HCT116 (cell line): ENCODE measurements at regions not wholly inside any gene's neighbourhood (a gene's known extent, or its start where the extent isn't known, plus 50 kb on each side); places are given as distances from the start of the nearest gene placed in this dataset.

Experiments
- ATAC-seq: fragments of 200-7000 bp; cut with Tn5 transposase; 2 replicates; pipeline ENCODE4 v1.9.1; 2020; ENCODE audit warnings: mild to moderate bottlenecking, moderate library complexity
- BruUV-seq: library from RNA; stranded (reverse); fragments of 400-500 nt; replicated peaks from 2 replicates; lab custom pipeline; 2021; lab: Mats Ljungman, UMichigan
- CTCF ChIA-PET: fragments of 300-600 bp; sonication (Branson Sonifier 250); formaldehyde crosslinking; loops from one replicate; lab custom pipeline; 2021; ENCODE audit warnings: antibody characterized with exemption; lab: Charles Lee
- POLR2A ChIA-PET: fragments of 300-600, 350-600 bp; sonication (Branson Sonifier 250); formaldehyde crosslinking; loops from one replicate; lab custom pipeline; 2021; ENCODE audit warnings: antibody characterized with exemption; lab: Charles Lee
- RAD21 ChIA-PET, 2 experiments: fragments of 300-600 bp; sonication (Branson Sonifier 250); formaldehyde crosslinking; loops; one replicate each; lab custom pipeline; 2023; ENCODE audit warnings: low total read pairs in 2 of 2; ENCODE audit not compliant: uncharacterized antibody in 2 of 2, unreplicated experiment in 2 of 2, low non-redundant PET in 1 of 2; lab: Charles Lee
- DNase-seq: peaks from one replicate; pipeline ENCODE4 v3.0.0-alpha.2; 2010; ENCODE audit warnings: low read depth, low spot score
- H2AFZ ChIP-seq: fragments of 200-600 bp; shearing (Covaris generic), sonication (generic); 2 replicates; pipeline ENCODE4 v1.6.1; 2017; ENCODE audit warnings: low read depth, mixed run types, mixed read lengths, antibody characterized with exemption, low read length; ENCODE audit not compliant: poor library complexity, severe bottlenecking
- H3K27ac ChIP-seq: 2 replicates; pipeline ENCODE4 v1.5.1; 2012; ENCODE audit warnings: low read depth, low read length
- H3K27me3 ChIP-seq: fragments of 200-600 bp; sonication (generic); 2 replicates; pipeline ENCODE4 v1.6.1; 2016; ENCODE audit warnings: mixed run types, low read length, mixed read lengths; ENCODE audit not compliant: insufficient read depth
- H3K36me3 ChIP-seq, 2 experiments: fragments of 200-500 bp in 1 of 2; fragments of 200-600 bp in 1 of 2; sonication (Bioruptor generic) in 1 of 2; sonication (generic) in 1 of 2; 2 replicates each; pipeline versions ENCODE4 v1.5.1 to v1.6.1; 2014 to 2016; ENCODE audit warnings: low read length in 2 of 2, inconsistent platforms in 1 of 2, mixed read lengths in 1 of 2, mixed run types in 1 of 2; ENCODE audit not compliant: insufficient read depth in 2 of 2, control insufficient read depth in 1 of 2
- H3K4me1 ChIP-seq, 2 experiments: fragments of 200-600 bp in 1 of 2; sonication (generic) in 1 of 2; 2 replicates each; pipeline versions ENCODE4 v1.5.1 to v1.6.1; 2012 to 2017; ENCODE audit warnings: low read length in 2 of 2, inconsistent platforms in 1 of 2, mild to moderate bottlenecking in 1 of 2, mixed read lengths in 1 of 2, mixed run types in 1 of 2, moderate library complexity in 1 of 2; ENCODE audit not compliant: insufficient read depth in 2 of 2, control insufficient read depth in 1 of 2
- H3K4me2 ChIP-seq: fragments of 200-600 bp; sonication (generic); 2 replicates; pipeline ENCODE4 v1.6.1; 2017; ENCODE audit warnings: mixed run types, low read length, mixed read lengths
- H3K4me3 ChIP-seq, 2 experiments: fragments of 200-600 bp in 1 of 2; sonication (generic) in 1 of 2; replicated peaks in 1 of 2; 2 replicates each; pipeline ENCODE4 v1.5.1; 2011 to 2016; ENCODE audit warnings: low read length in 2 of 2, control low read depth in 1 of 2, low read depth in 1 of 2, mild to moderate bottlenecking in 1 of 2, mixed read lengths in 1 of 2, mixed run types in 1 of 2
- H3K79me2 ChIP-seq: fragments of 200-600 bp; sonication (generic); 2 replicates; pipeline ENCODE4 v1.6.1; 2017; ENCODE audit warnings: mild to moderate bottlenecking, mixed run types, low read length, moderate library complexity, mixed read lengths; ENCODE audit not compliant: insufficient read depth
- H3K9ac ChIP-seq: fragments of 200-600 bp; sonication (generic); 2 replicates; pipeline ENCODE4 v1.6.1; 2016; ENCODE audit warnings: low read length, mixed read lengths
- H3K9me2 ChIP-seq: fragments of 200-600 bp; sonication (generic), shearing (Covaris generic); 2 replicates; pipeline ENCODE4 v1.6.1; 2017; ENCODE audit warnings: mixed run types, mild to moderate bottlenecking, moderate library complexity; ENCODE audit not compliant: insufficient read depth
- H3K9me3 ChIP-seq, 2 experiments: fragments of 200-500 bp in 1 of 2; fragments of 200-600 bp in 1 of 2; sonication (Bioruptor generic) in 1 of 2; sonication (generic) in 1 of 2; 2 replicates each; pipeline ENCODE4 v1.6.1; 2014 to 2017; ENCODE audit warnings: low read length in 2 of 2, mixed read lengths in 2 of 2, inconsistent platforms in 1 of 2, low read depth in 1 of 2, mild to moderate bottlenecking in 1 of 2, mixed run types in 1 of 2, moderate library complexity in 1 of 2; ENCODE audit not compliant: control insufficient read depth in 1 of 2, insufficient read depth in 1 of 2
- H4K20me1 ChIP-seq: fragments of 200-600 bp; sonication (generic), shearing (Covaris generic); 2 replicates; pipeline ENCODE4 v1.6.1; 2017; ENCODE audit warnings: mixed run types, mild to moderate bottlenecking, moderate library complexity; ENCODE audit not compliant: insufficient read depth
- CBX3 ChIP-seq: IDR thresholded peaks from 2 replicates; pipeline ENCODE4 v1.6.1; 2012; ENCODE audit warnings: low read depth
- CTCF ChIP-seq, 3 experiments: fragments of 200-600 bp in 1 of 3; sonication (generic) in 1 of 3; IDR thresholded peaks in 2 of 3; conservative IDR thresholded peaks in 1 of 3; 2 replicates each; pipeline ENCODE4 v1.5.1; 2012 to 2017; ENCODE audit warnings: low read depth in 2 of 3, low read length in 2 of 3, antibody characterized with exemption in 1 of 3, borderline replicate concordance in 1 of 3, control low read depth in 1 of 3, mild to moderate bottlenecking in 1 of 3, mixed read lengths in 1 of 3, mixed run types in 1 of 3, moderate library complexity in 1 of 3; ENCODE audit not compliant: insufficient read depth in 1 of 3
- EGR1 ChIP-seq: IDR thresholded peaks from 2 replicates; pipeline ENCODE4 v1.6.1; 2012; ENCODE audit warnings: low read depth
- JUND ChIP-seq: IDR thresholded peaks from 2 replicates; pipeline ENCODE4 v1.6.1; 2012
- MAX ChIP-seq: IDR thresholded peaks from 2 replicates; pipeline ENCODE4 v1.6.1; 2012
- POLR2AphosphoS5 ChIP-seq: IDR thresholded peaks from 2 replicates; pipeline ENCODE4 v1.6.1; 2011; ENCODE audit warnings: mild to moderate bottlenecking, low read depth, low read length, moderate library complexity
- RAD21 ChIP-seq: IDR thresholded peaks from 2 replicates; pipeline ENCODE4 v1.6.1; 2012; ENCODE audit warnings: low read depth, mild to moderate bottlenecking
- REST ChIP-seq: IDR thresholded peaks from 2 replicates; pipeline ENCODE4 v1.6.1; 2012; ENCODE audit warnings: low read depth
- SP1 ChIP-seq: IDR thresholded peaks from 2 replicates; pipeline ENCODE4 v1.6.1; 2012; ENCODE audit warnings: low read depth
- SRF ChIP-seq: IDR thresholded peaks from 2 replicates; pipeline ENCODE4 v1.6.1; 2012; ENCODE audit warnings: low read depth
- TCF7L2 ChIP-seq: IDR thresholded peaks from 2 replicates; pipeline ENCODE4 v1.7.0; 2011; ENCODE audit warnings: borderline replicate concordance, inconsistent platforms; ENCODE audit not compliant: insufficient read depth, insufficient read length; ENCODE audit errors: extremely low read depth
- ZBTB33 ChIP-seq: IDR thresholded peaks from 2 replicates; pipeline ENCODE4 v1.6.1; 2011; ENCODE audit warnings: mild to moderate bottlenecking, low read length, moderate library complexity; ENCODE audit not compliant: insufficient replicate concordance; ENCODE audit errors: extremely low read depth
- ZFX ChIP-seq: fragments of 450-650 bp; IDR thresholded peaks from 2 replicates; pipeline ENCODE4 v1.6.1; 2017
- ZNF274 ChIP-seq: fragments of 200-500 bp; sonication (Bioruptor generic); IDR thresholded peaks from 2 replicates; pipeline ENCODE4 v1.6.1; 2014; ENCODE audit warnings: mild to moderate bottlenecking, low read depth, low read length, inconsistent platforms
- intact Hi-C: fragments of 100-400 bp; cut with micrococcal nuclease; formaldehyde crosslinking; loops from 2 replicates; pipeline ENCODE4 v1.10.0; 2022
- TF ChIP-seq, protein P1 (sequence below): IDR thresholded peaks from 2 replicates; pipeline ENCODE4 v1.6.1; 2012

DNA sequence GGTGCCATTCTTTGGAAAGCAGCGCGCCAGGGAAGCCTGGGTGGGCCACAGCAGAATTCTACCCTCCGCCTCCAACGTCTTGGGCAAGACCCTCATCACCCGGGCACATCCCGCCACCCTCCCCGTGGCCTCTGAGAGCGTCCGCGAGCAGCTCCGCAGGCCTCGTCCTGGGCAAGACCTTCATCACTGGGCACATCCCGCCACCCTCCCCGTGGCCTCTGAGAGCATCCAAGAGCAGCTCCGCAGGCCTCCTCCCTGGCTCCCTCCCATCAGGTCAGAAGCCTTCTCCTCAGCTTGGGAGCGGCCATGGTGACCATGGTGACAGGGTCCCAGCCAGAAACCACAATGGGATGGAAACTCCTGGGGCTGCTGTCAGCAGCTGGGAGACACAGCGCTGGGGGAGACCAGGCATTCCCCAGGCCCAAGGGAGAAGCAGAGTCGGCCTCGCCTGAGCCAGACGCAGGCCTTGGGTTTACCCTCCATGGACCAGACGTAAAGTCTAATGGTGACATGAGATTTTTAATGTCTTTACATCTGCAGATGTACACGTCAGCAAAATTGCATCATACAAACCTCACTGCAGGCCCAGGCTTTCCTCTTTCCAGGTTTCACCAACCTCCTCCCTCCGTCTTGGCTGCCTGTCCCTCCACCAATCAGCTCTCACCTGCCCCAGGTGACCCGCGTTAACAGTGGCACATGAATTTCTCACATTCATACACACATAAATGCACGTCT lies 55.1 kb upstream of the PPP2R2D start:
- H3K9me2 ChIP-seq, result no peaks in the 10 kb centered on the region
- H3K4me3 ChIP-seq, result no peak overlapping the region
- intact Hi-C loops, result no loop called here
- no peak overlapping the region for H3K9ac ChIP-seq
- H3K27me3 ChIP-seq, result no peaks in the 10 kb centered on the region
- H3K9me3 ChIP-seq, result no peaks in the 10 kb centered on the region
- CTCF ChIA-PET, result no interaction called here
- no peak for TF ChIP-seq JUND
- no peak for TF ChIP-seq MAX
- TF ChIP-seq, protein P1, sequence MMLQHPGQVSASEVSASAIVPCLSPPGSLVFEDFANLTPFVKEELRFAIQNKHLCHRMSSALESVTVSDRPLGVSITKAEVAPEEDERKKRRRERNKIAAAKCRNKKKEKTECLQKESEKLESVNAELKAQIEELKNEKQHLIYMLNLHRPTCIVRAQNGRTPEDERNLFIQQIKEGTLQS, result no peak
- no peak for TF ChIP-seq CBX3
- no peak for TF ChIP-seq SRF
- TF ChIP-seq SP1, result no peak
- TF ChIP-seq ZNF274, result no peak
- TF ChIP-seq TCF7L2, result no peak
- TF ChIP-seq REST, result no peak
- no peak for TF ChIP-seq EGR1
- no peak for TF ChIP-seq CTCF (IDR thresholded peaks at IDR 0.05 in 2 of 3, conservative IDR thresholded peaks at IDR 0.05 in 1 of 3; ENCODE audit: borderline replicate concordance in 1 of 3, insufficient read depth in 1 of 3, low read depth in 2 of 3, low read length in 2 of 3)
- TF ChIP-seq POLR2AphosphoS5, result no peak
- no peak for TF ChIP-seq RAD21
- TF ChIP-seq ZFX, result no peak
- TF ChIP-seq ZBTB33, result no peak
- TF ChIP-seq, all 23 proteins: peak for 0
- ATAC-seq (no peak), DNase-seq (no peak)
- no peaks in the 10 kb centered on the region for H3K4me1 ChIP-seq
- no peak overlapping the region for H3K4me2 ChIP-seq
- BruUV-seq, result no TSS peak
- ChIA-PET RAD21 (no interaction called here), POLR2A (no interaction called here)
- H3K79me2 ChIP-seq, result no peaks in the 10 kb centered on the region
- H3K36me3 ChIP-seq, result no peaks in the 10 kb centered on the region
- no peak overlapping the region for H3K27ac ChIP-seq
- no peak overlapping the region for H2AFZ ChIP-seq
- H4K20me1 ChIP-seq, result no peaks in the 10 kb centered on the region
